Fibroblast of skin of right biceps (primary cell): ENCODE measurements at regions not wholly inside any gene's neighbourhood (a gene's known extent, or its start where the extent isn't known, plus 50 kb on each side); places are given as distances from the start of the nearest gene placed in this dataset.
A peak's percentile ranks its signal among the peaks of the same experiment; 100 is the strongest.

Experiments
- DNase-seq: peaks from one replicate; pipeline ENCODE4 v3.0.0-alpha.2; 2013

GRCh38 chr1:79113836-79114235 is 107.3 kb upstream of the ADGRL4 start:
- no peak for DNase-seq

- no peak for DNase-seq
These were observed 104.2 kb upstream of the ADGRL4 start for GRCh38 chr1:79110749-79111148.

GRCh38 chr1:79109445-79109844 is 102.9 kb upstream of the ADGRL4 start:
- DNase-seq, result no peak

GRCh38 chr1:79105500-79105899 is 99.0 kb upstream of the ADGRL4 start:
- no peak for DNase-seq

GRCh38 chr1:79104617-79105016 is 98.1 kb upstream of the ADGRL4 start:
- DNase-seq, result no peak

- DNase-seq, result peak; percentile 68
These were observed 93.9 kb upstream of the ADGRL4 start for GRCh38 chr1:79100385-79100784.

GRCh38 chr1:79090985-79091384 is 84.5 kb upstream of the ADGRL4 start:
- DNase-seq, result no peak

- no peak for DNase-seq
These were observed 83.4 kb upstream of the ADGRL4 start for GRCh38 chr1:79089946-79090345.

GRCh38 chr1:79082233-79082632 is 75.7 kb upstream of the ADGRL4 start:
- no peak for DNase-seq

GRCh38 chr1:79079770-79080169 is 73.2 kb upstream of the ADGRL4 start:
- peak; percentile 89 for DNase-seq

- no peak for DNase-seq
These were observed 68.4 kb upstream of the ADGRL4 start for GRCh38 chr1:79074975-79075374.

GRCh38 chr1:79069828-79070227 is 63.3 kb upstream of the ADGRL4 start:
- DNase-seq, result no peak

- DNase-seq, result peak; percentile 53
These were observed 52.8 kb upstream of the ADGRL4 start for GRCh38 chr1:79059341-79059740.
